ENCODE measurements at regions not wholly inside any gene's neighbourhood (a gene's known extent, or its start where the extent isn't known, plus 50 kb on each side); places are given as distances from the start of the nearest gene placed in this dataset.

DNA sequence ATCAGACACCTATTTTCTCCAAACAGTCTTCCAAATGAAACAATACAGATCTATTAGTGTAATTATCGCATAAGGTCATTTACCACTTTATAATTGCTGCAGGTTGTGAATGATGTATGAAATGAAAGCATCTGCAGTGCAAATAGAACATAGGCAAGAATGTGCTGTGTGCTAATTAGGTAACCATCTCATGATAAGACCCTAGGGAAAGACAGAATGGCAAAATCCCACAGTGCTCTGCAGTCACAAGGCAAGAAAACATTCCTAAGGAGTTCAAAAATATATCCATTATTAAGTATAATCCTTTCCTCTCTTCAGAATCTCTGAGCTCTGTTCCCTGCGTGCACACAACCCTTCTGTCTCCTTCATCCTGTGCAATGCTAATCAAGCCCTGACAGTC is 488.1 kb downstream of the NR4A2 start:
- TF ChIP-seq, protein P1, sequence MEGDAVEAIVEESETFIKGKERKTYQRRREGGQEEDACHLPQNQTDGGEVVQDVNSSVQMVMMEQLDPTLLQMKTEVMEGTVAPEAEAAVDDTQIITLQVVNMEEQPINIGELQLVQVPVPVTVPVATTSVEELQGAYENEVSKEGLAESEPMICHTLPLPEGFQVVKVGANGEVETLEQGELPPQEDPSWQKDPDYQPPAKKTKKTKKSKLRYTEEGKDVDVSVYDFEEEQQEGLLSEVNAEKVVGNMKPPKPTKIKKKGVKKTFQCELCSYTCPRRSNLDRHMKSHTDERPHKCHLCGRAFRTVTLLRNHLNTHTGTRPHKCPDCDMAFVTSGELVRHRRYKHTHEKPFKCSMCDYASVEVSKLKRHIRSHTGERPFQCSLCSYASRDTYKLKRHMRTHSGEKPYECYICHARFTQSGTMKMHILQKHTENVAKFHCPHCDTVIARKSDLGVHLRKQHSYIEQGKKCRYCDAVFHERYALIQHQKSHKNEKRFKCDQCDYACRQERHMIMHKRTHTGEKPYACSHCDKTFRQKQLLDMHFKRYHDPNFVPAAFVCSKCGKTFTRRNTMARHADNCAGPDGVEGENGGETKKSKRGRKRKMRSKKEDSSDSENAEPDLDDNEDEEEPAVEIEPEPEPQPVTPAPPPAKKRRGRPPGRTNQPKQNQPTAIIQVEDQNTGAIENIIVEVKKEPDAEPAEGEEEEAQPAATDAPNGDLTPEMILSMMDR (IDR thresholded peaks at IDR 0.05): no peak
- no peak overlapping the region for H3K9ac ChIP-seq (ENCODE audit: low read depth in 2 of 2, low read length in 2 of 2)

DNA sequence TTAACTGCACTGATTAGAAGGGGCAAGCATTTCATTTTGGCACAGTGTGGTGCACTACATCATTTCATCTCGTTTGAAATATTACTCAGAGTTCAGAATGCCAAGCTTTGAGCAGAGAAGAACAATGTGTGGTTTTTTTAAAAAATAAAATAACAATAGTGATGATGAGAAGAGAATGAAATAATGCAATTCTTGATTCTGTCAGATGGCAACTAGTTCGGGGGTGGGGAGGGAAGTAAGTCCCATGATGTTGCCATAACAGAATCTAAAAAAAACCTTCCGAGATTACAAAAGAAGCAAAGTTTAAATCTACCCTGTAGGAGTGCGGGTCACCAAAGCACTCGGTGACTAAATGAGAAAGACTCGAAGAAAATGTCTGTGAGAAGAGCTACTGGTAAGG is 490.4 kb downstream of the NR4A2 start:
- no peaks in the 10 kb centered on the region for H3K9me3 ChIP-seq
- TF ChIP-seq, protein P1 (IDR thresholded peaks at IDR 0.05): no peak
- H3K36me3 ChIP-seq: no peaks in the 10 kb centered on the region
- intact Hi-C loops (cut with DNase I): no loop called here
- no peak for DNase-seq
- no peak overlapping the region for H3K4me3 ChIP-seq
- no peak overlapping the region for H3K27ac ChIP-seq
- H3K9ac ChIP-seq (ENCODE audit: low read depth in 2 of 2, low read length in 2 of 2): no peak overlapping the region
- no peaks in the 10 kb centered on the region for H3K27me3 ChIP-seq
- no peaks in the 10 kb centered on the region for H3K4me1 ChIP-seq

More for the DNA sequence above, 488.1 kb downstream of the NR4A2 start:
- intact Hi-C loops (cut with DNase I): no loop called here
- Histone ChIP-seq H3K27ac (no peak overlapping the region), H3K36me3 (no peaks in the 10 kb centered on the region), H3K4me3 (no peak overlapping the region), H3K27me3 (no peaks in the 10 kb centered on the region), H3K4me1 (no peaks in the 10 kb centered on the region), H3K9me3 (no peaks in the 10 kb centered on the region)
- no peak for DNase-seq

DNA sequence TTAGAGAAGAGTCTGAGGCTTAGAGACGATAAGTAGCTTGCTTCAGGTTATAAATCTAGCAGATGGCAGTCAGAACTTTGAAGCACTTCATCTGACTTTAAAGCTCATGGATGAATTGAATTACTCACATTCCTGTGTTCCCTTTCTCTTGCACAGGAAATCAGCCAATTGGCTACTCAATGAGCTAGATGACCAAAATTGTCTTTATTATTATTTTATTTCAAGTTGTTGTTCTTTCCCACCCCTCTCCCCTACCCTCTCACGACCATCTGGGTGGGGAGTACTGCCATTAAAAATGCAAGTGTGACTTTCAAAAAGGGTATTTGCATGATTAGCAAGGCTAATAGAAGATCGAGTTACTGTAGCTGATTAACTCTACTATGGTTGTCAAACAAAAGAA is 491.1 kb downstream of the NR4A2 start:
- no peaks in the 10 kb centered on the region for H3K4me1 ChIP-seq
- H3K9ac ChIP-seq (ENCODE audit: low read depth in 2 of 2, low read length in 2 of 2): no peak overlapping the region
- DNase-seq: no peak
- no peak overlapping the region for H3K4me3 ChIP-seq
- no peaks in the 10 kb centered on the region for H3K27me3 ChIP-seq
- no peak overlapping the region for H3K27ac ChIP-seq
- TF ChIP-seq, protein P1 (IDR thresholded peaks at IDR 0.05): no peak
- intact Hi-C loops (cut with DNase I): no loop called here
- H3K36me3 ChIP-seq: no peaks in the 10 kb centered on the region
- no peaks in the 10 kb centered on the region for H3K9me3 ChIP-seq

DNA sequence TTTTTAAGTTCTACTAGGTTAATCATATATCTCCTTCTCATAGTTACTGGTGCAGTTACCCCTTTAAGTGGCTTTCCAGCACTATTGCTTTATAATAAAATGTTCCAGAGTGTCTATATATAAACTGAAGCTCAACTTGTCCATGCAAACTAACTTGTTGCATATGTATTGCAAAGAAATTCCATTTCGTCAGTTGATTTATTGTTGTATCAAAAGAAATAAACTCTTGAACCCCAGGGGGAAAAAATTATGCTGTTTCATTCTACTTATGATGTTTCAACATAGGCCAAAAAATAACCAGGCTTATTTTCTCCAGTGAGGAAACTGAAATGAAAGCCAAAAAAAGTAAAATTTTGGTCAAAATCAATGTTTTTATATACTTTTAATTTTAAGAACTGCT is 491.9 kb downstream of the NR4A2 start:
- Histone ChIP-seq H3K4me3 (no peak overlapping the region), H3K9me3 (no peaks in the 10 kb centered on the region), H3K27ac (no peak overlapping the region), H3K4me1 (no peaks in the 10 kb centered on the region), H3K27me3 (no peaks in the 10 kb centered on the region), H3K9ac (ENCODE audit: low read depth in 2 of 2, low read length in 2 of 2) (no peak overlapping the region), H3K36me3 (no peaks in the 10 kb centered on the region)
- no peak for DNase-seq
- intact Hi-C loops (cut with DNase I): no loop called here
- TF ChIP-seq, protein P1 (IDR thresholded peaks at IDR 0.05): no peak

DNA sequence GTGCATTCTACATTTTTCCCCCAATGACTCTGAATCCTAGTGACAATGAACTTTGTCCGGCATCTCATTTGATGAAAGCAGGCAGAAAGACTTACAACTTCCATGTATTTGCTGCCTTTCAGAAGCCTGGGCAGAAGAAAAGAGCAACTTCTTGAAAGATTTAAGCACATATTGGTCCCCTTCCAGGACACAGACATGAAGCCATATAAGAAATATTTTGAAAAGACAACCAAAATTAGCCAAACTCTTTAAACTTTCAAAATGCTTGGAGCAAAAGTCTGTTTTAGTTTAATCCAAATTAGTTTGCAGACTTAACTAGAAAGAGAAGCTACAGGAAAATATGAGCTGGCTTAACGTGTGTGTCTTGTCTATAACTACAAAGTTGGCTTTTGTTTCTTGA is 492.5 kb downstream of the NR4A2 start:
- Histone ChIP-seq H3K4me1 (no peaks in the 10 kb centered on the region), H3K4me3 (no peak overlapping the region), H3K36me3 (no peaks in the 10 kb centered on the region), H3K9me3 (no peaks in the 10 kb centered on the region), H3K27ac (no peak overlapping the region), H3K27me3 (no peaks in the 10 kb centered on the region), H3K9ac (ENCODE audit: low read depth in 2 of 2, low read length in 2 of 2) (no peak overlapping the region)
- TF ChIP-seq, protein P1 (IDR thresholded peaks at IDR 0.05): no peak
- intact Hi-C loops (cut with DNase I): no loop called here
- no peak for DNase-seq

DNA sequence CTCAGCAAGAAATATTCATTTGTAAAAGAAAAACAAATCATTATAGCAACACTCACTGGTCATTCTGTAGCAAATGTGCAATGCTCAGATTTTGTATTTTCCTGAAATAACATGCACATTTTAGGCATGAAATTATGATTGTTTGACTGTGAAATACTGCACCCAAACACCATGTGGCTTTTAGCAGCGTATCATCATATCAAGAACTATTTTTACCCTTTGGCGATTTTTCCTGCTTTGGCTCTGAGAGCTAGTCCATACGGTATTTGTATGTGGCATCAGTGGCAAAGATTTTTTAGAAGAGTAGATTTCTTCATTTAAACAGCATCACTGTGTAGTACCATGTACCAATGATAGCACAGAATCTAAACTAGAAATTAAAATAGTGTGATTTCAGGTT is 493.1 kb downstream of the NR4A2 start:
- intact Hi-C loops (cut with DNase I): no loop called here
- no peaks in the 10 kb centered on the region for H3K4me1 ChIP-seq
- H3K27me3 ChIP-seq: no peaks in the 10 kb centered on the region
- no peaks in the 10 kb centered on the region for H3K36me3 ChIP-seq
- no peak overlapping the region for H3K27ac ChIP-seq
- H3K4me3 ChIP-seq: no peak overlapping the region
- H3K9ac ChIP-seq (ENCODE audit: low read depth in 2 of 2, low read length in 2 of 2): no peak overlapping the region
- no peaks in the 10 kb centered on the region for H3K9me3 ChIP-seq
- TF ChIP-seq, protein P1 (IDR thresholded peaks at IDR 0.05): no peak
- no peak for DNase-seq
